ENCODE measurements at regions not wholly inside any gene's neighbourhood (a gene's known extent, or its start where the extent isn't known, plus 50 kb on each side); places are given as distances from the start of the nearest gene placed in this dataset.

DNA sequence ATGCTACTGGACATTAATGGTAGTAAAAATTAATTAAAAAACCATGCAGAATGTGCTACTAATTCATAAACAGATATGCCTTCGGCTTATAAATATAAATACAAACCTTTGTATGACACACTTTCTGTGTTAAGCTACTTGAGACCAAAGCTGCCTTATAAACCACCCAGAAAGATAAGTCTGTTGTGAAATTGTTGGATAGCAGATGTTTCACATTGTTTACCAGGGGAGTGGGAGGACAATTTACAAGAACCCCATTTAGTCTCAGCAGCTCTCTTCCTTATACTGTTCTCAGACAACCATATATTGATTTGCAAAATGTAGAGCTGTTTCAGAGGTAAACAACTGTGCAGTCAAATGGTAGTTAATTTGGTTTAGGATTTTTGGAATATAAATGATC is 524.4 kb downstream of the PRR16 start:
- Mint-ChIP-seq H3K4me1 (no peaks in the 10 kb centered on the region), H3K4me3 (no peak overlapping the region), H3K9me3 (ENCODE audit: insufficient read depth) (no peaks in the 10 kb centered on the region), H3K27ac (no peak overlapping the region), H3K27me3 (no peaks in the 10 kb centered on the region)
- WGBS (ENCODE audit: insufficient coverage) = no CpG with 5 or more reads among the region's 1 CpG
- intact Hi-C loops (cut with micrococcal nuclease) = no loop called here
- ChIA-PET POLR2A (no interaction called here), CTCF (no interaction called here)
- TF ChIP-seq EZH2 (IDR thresholded peaks at IDR 0.05; ENCODE audit: borderline replicate concordance, insufficient read depth, low read depth, low read length, poor library complexity, severe bottlenecking) = no peak
- TF ChIP-seq, protein P1, sequence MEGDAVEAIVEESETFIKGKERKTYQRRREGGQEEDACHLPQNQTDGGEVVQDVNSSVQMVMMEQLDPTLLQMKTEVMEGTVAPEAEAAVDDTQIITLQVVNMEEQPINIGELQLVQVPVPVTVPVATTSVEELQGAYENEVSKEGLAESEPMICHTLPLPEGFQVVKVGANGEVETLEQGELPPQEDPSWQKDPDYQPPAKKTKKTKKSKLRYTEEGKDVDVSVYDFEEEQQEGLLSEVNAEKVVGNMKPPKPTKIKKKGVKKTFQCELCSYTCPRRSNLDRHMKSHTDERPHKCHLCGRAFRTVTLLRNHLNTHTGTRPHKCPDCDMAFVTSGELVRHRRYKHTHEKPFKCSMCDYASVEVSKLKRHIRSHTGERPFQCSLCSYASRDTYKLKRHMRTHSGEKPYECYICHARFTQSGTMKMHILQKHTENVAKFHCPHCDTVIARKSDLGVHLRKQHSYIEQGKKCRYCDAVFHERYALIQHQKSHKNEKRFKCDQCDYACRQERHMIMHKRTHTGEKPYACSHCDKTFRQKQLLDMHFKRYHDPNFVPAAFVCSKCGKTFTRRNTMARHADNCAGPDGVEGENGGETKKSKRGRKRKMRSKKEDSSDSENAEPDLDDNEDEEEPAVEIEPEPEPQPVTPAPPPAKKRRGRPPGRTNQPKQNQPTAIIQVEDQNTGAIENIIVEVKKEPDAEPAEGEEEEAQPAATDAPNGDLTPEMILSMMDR (IDR thresholded peaks at IDR 0.05) = no peak
- no peak for DNase-seq
- Histone ChIP-seq H3K4me2 (replicated peaks; ENCODE audit: low read depth, low read length, poor library complexity, severe bottlenecking) (no peak overlapping the region), H3K9me3 (ENCODE audit: control extremely low read depth in 1 of 3, control insufficient read depth in 2 of 3, insufficient read depth in 1 of 3, low read length in 2 of 3) (no peaks in the 10 kb centered on the region), H3K27me3 (replicated peaks in 1 of 4; ENCODE audit: control extremely low read depth in 1 of 4, control insufficient read depth in 3 of 4, insufficient read depth in 4 of 4, low read length in 3 of 4) (no peaks in the 10 kb centered on the region), H4K20me1 (ENCODE audit: control insufficient read depth, insufficient read depth, low read length, poor library complexity, severe bottlenecking) (no peaks in the 10 kb centered on the region), H3K9ac (ENCODE audit: low read length) (no peak overlapping the region), H3K27ac (ENCODE audit: low read length in 2 of 2) (no peak overlapping the region), H3K79me2 (ENCODE audit: control insufficient read depth, insufficient read depth, low read length) (no peaks in the 10 kb centered on the region), H3K4me3 (ENCODE audit: control extremely low read depth in 1 of 5, extremely low read depth in 1 of 5, insufficient read depth in 1 of 5, low read depth in 2 of 5, low read length in 4 of 5) (no peak overlapping the region), H2AFZ (ENCODE audit: insufficient read depth, low read depth, low read length, poor library complexity, severe bottlenecking) (no peak overlapping the region), H3K4me1 (ENCODE audit: control insufficient read depth in 2 of 2, insufficient read depth in 2 of 2, low read length in 2 of 2) (no peaks in the 10 kb centered on the region), H3K36me3 (replicated peaks in 1 of 2; ENCODE audit: control extremely low read depth in 1 of 2, control insufficient read depth in 1 of 2, extremely low read depth in 1 of 2, insufficient read depth in 2 of 2, low read length in 1 of 2) (no peaks in the 10 kb centered on the region)
- no peak for ATAC-seq (ENCODE audit: low read depth)

DNA sequence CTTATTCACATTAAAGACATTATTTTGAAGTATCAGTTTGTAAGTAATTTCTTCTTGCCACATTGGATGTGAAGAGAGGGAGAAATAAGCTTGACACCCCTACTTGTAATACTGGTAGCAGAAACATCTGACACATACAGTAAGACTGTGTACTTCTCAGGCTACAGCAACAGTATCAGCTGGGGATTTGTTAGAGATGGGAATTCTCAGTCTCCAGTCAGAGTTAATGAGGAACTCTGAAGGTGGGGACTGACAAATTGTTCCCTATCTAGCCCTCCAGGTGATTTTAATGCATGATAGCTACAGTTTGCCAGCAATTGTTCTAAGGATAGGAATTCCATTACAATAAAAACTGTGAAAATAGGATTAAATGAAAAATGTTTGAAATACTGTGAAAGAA is 524.8 kb downstream of the PRR16 start:
- H3K9ac ChIP-seq (ENCODE audit: low read length) = no peak overlapping the region
- no peaks in the 10 kb centered on the region for H4K20me1 ChIP-seq (ENCODE audit: control insufficient read depth, insufficient read depth, low read length, poor library complexity, severe bottlenecking)
- no peak overlapping the region for H3K27ac ChIP-seq (ENCODE audit: low read length in 2 of 2)
- H3K4me3 Mint-ChIP-seq = no peak overlapping the region
- no peaks in the 10 kb centered on the region for H3K4me1 ChIP-seq (ENCODE audit: control insufficient read depth in 2 of 2, insufficient read depth in 2 of 2, low read length in 2 of 2)
- no peak for TF ChIP-seq EZH2 (IDR thresholded peaks at IDR 0.05; ENCODE audit: borderline replicate concordance, insufficient read depth, low read depth, low read length, poor library complexity, severe bottlenecking)
- TF ChIP-seq, protein P1 (IDR thresholded peaks at IDR 0.05) = no peak
- no peak overlapping the region for H3K4me3 ChIP-seq (ENCODE audit: control extremely low read depth in 1 of 5, extremely low read depth in 1 of 5, insufficient read depth in 1 of 5, low read depth in 2 of 5, low read length in 4 of 5)
- no peak overlapping the region for H2AFZ ChIP-seq (ENCODE audit: insufficient read depth, low read depth, low read length, poor library complexity, severe bottlenecking)
- DNase-seq (no peak), ATAC-seq (ENCODE audit: low read depth) (no peak)
- POLR2A ChIA-PET = no interaction called here
- intact Hi-C loops (cut with micrococcal nuclease) = no loop called here
- no peaks in the 10 kb centered on the region for H3K9me3 ChIP-seq (ENCODE audit: control extremely low read depth in 1 of 3, control insufficient read depth in 2 of 3, insufficient read depth in 1 of 3, low read length in 2 of 3)
- CTCF ChIA-PET = interaction anchor here (0.6 kb wide), 1 partner anchor 1248 kb away, joined by 3 read pairs; no protein-coding TSS in a partner anchor
- no peaks in the 10 kb centered on the region for H3K9me3 Mint-ChIP-seq (ENCODE audit: insufficient read depth)
- no peaks in the 10 kb centered on the region for H3K27me3 ChIP-seq (replicated peaks in 1 of 4; ENCODE audit: control extremely low read depth in 1 of 4, control insufficient read depth in 3 of 4, insufficient read depth in 4 of 4, low read length in 3 of 4)
- no peak overlapping the region for H3K27ac Mint-ChIP-seq
- H3K79me2 ChIP-seq (ENCODE audit: control insufficient read depth, insufficient read depth, low read length) = no peaks in the 10 kb centered on the region
- no peaks in the 10 kb centered on the region for H3K27me3 Mint-ChIP-seq
- no peaks in the 10 kb centered on the region for H3K36me3 ChIP-seq (replicated peaks in 1 of 2; ENCODE audit: control extremely low read depth in 1 of 2, control insufficient read depth in 1 of 2, extremely low read depth in 1 of 2, insufficient read depth in 2 of 2, low read length in 1 of 2)
- H3K4me2 ChIP-seq (replicated peaks; ENCODE audit: low read depth, low read length, poor library complexity, severe bottlenecking) = no peak overlapping the region
- H3K4me1 Mint-ChIP-seq = no peaks in the 10 kb centered on the region

Measured in B cell (primary cell).